H1 (cell line): ENCODE measurements at regions not wholly inside any gene's neighbourhood (a gene's known extent, or its start where the extent isn't known, plus 50 kb on each side); places are given as distances from the start of the nearest gene placed in this dataset.

Experiments
- CBX5 ChIP-seq: fragments of 300-800, 300-1000 bp; sonication (generic); IDR thresholded peaks from 2 replicates; pipeline ENCODE4 v1.7.1; 2016; ENCODE audit warnings: antibody characterized with exemption, low read length, low read depth
- CHD7 ChIP-seq: fragments of 300-600 bp; sonication (generic); IDR thresholded peaks from 2 replicates; pipeline ENCODE4 v1.7.1; 2012; ENCODE audit warnings: low read length, moderate library complexity, mild to moderate bottlenecking, inconsistent platforms; ENCODE audit not compliant: insufficient replicate concordance
- EP300 ChIP-seq, 2 experiments: IDR thresholded peaks; 1 replicate in 1 of 2; 2 replicates in 1 of 2; pipeline ENCODE4 v1.6.1; 2011 to 2012; ENCODE audit warnings: low read depth in 2 of 2, low read length in 2 of 2, mild to moderate bottlenecking in 2 of 2, borderline replicate concordance in 1 of 2, inconsistent platforms in 1 of 2, moderate library complexity in 1 of 2
- KDM4A ChIP-seq: IDR thresholded peaks from one replicate; pipeline ENCODE4 v1.7.1; 2012; ENCODE audit warnings: low read depth, mild to moderate bottlenecking, moderate library complexity, low read length, inconsistent platforms; ENCODE audit not compliant: severe bottlenecking
- TAF7 ChIP-seq: optimal IDR thresholded peaks from 2 replicates; pipeline ENCODE3; 2011; ENCODE audit warnings: low read depth, mild to moderate bottlenecking, inconsistent platforms, low read length, moderate library complexity, borderline replicate concordance
- TBP ChIP-seq: IDR thresholded peaks from 2 replicates; pipeline ENCODE4 v1.6.1; 2011; ENCODE audit warnings: low read depth, low read length, improper control_type of control experiment
- TEAD4 ChIP-seq: IDR thresholded peaks from 2 replicates; pipeline ENCODE4 v1.6.1; 2012; ENCODE audit warnings: low read depth, low read length, inconsistent platforms, mixed read lengths

DNA sequence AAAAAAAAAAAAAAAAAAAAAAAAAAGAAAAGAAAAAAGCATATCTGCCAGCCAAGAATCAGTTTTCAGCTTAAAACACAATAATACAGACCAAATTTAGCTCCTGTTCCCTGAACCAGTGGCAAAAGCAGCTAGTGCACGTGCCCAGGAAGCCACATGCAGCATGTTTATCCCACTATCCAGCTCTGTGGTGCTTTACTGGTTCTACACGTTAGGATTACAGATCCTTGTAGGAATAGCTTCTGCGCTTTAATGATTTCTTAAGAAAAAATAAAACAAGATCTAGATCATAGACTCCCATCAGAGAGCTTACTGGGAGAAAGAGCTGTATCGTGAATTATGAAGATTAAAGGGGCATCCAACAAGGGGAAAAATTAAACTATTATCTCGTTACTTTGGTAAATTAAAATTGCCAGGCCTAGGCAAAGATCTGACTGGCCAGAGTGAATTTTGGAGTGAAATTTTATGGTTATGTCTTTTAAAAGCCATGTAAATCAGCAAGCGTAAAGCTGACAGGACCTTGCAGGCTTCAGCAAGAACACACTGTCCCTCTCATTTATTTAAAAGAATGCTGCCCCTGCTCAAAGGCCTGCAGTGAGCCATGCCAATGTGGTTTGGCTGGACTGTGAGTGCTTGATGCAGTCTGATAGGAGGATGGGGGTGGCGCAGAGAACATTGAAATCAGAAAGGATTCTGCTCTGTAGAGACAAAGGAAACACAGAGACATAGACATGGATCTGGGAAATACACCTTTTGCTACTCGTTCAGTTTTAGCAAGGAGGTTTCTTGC lies 177.3 kb upstream of the PHYHIPL start (continued):
- TF ChIP-seq CHD7 (no peak), KDM4A (no peak), TEAD4 (no peak), CBX5 (no peak), TAF7 (no peak), TBP (no peak), EP300 (IDR thresholded peaks at IDR 0.05; ENCODE audit: borderline replicate concordance in 1 of 2, low read depth in 2 of 2, low read length in 2 of 2) (no peak)
